AG04450 (cell line): ENCODE measurements at regions not wholly inside any gene's neighbourhood (a gene's known extent, or its start where the extent isn't known, plus 50 kb on each side); places are given as distances from the start of the nearest gene placed in this dataset.

Experiments used
- CTCF ChIA-PET: fragments of 300-600, 350-600 bp; formaldehyde crosslinking; extraction: SDS; loops from one replicate; lab custom pipeline; 2022; ENCODE audit warnings: antibody characterized with exemption, inconsistent platforms; lab: Charles Lee
- POLR2A ChIA-PET: fragments of 350-600 bp; formaldehyde crosslinking; extraction: SDS; loops from one replicate; lab custom pipeline; 2021; ENCODE audit warnings: antibody characterized with exemption, inconsistent platforms; lab: Yijun Ruan, JAX
- DNase-seq: peaks from one replicate; pipeline ENCODE4 v3.0.0-alpha.2; 2011; ENCODE audit warnings: low read depth, low spot score
- H3K27ac ChIP-seq: one replicate; pipeline ENCODE4 v1.5.1; 2012; ENCODE audit warnings: low read depth, low read length, control low read depth
- H3K27me3 ChIP-seq: one replicate; pipeline ENCODE4 v1.6.0; 2012; ENCODE audit warnings: low read length; ENCODE audit not compliant: control insufficient read depth, insufficient read depth
- H3K4me3 ChIP-seq: 2 replicates; pipeline ENCODE4 v1.5.1; 2011; ENCODE audit warnings: mild to moderate bottlenecking, low read depth, low read length, control low read depth
- H3K9me3 ChIP-seq: 2 replicates; pipeline ENCODE4 v1.5.1; 2012; ENCODE audit warnings: low read length; ENCODE audit not compliant: control insufficient read depth, insufficient read depth
- CTCF ChIP-seq: IDR thresholded peaks from 2 replicates; pipeline ENCODE4 v1.5.1; 2011; ENCODE audit warnings: low read depth, low read length, control low read depth, inconsistent platforms

- H3K27ac ChIP-seq: no peak overlapping the region
- H3K9me3 ChIP-seq: no peaks in the 10 kb centered on the region
- CTCF ChIA-PET: interaction anchor here (1.3 kb wide), 1 partner anchor 230 kb away, joined by 4 read pairs; no protein-coding TSS in a partner anchor
- H3K4me3 ChIP-seq: no peak overlapping the region
- no peak for DNase-seq
- POLR2A ChIA-PET: no interaction called here
- TF ChIP-seq CTCF: no peak
- H3K27me3 ChIP-seq: peaks cover 44% of the 10 kb centered on the region
Observed at GRCh38 chr1:29473161-29473855, 237.0 kb downstream of the PTPRU start.

GRCh38 chr1:29471487-29472313 is 235.4 kb downstream of the PTPRU start:
- TF ChIP-seq CTCF: no peak
- CTCF ChIA-PET: no interaction called here

GRCh38 chr1:29470788-29471119 is 234.4 kb downstream of the PTPRU start:
- H3K4me3 ChIP-seq: no peak overlapping the region
- ChIA-PET CTCF (no interaction called here), POLR2A (no interaction called here)
- H3K9me3 ChIP-seq: no peaks in the 10 kb centered on the region
- H3K27me3 ChIP-seq: peaks cover 29% of the 10 kb centered on the region
- no peak for TF ChIP-seq CTCF
- no peak for DNase-seq
- no peak overlapping the region for H3K27ac ChIP-seq

More at GRCh38 chr1:29471487-29472313, 235.4 kb downstream of the PTPRU start:
- H3K9me3 ChIP-seq: no peaks in the 10 kb centered on the region
- no peak for DNase-seq
- H3K27ac ChIP-seq: no peak overlapping the region
- POLR2A ChIA-PET: no interaction called here
- H3K4me3 ChIP-seq: no peak overlapping the region
- peaks cover 37% of the 10 kb centered on the region for H3K27me3 ChIP-seq

GRCh38 chr1:29470087-29470787 is 233.9 kb downstream of the PTPRU start:
- Histone ChIP-seq H3K4me3 (no peak overlapping the region), H3K27me3 (peaks cover 24% of the 10 kb centered on the region), H3K27ac (no peak overlapping the region), H3K9me3 (no peaks in the 10 kb centered on the region)
- no peak for DNase-seq
- TF ChIP-seq CTCF: no peak
- ChIA-PET POLR2A (no interaction called here), CTCF (no interaction called here)

- ChIA-PET POLR2A (no interaction called here), CTCF (no interaction called here)
- no peak overlapping the region for H3K27ac ChIP-seq
- no peaks in the 10 kb centered on the region for H3K9me3 ChIP-seq
- no peak for TF ChIP-seq CTCF
- no peak overlapping the region for H3K4me3 ChIP-seq
- H3K27me3 ChIP-seq: peaks cover 21% of the 10 kb centered on the region
- DNase-seq: no peak
Observed at GRCh38 chr1:29469457-29469856, 233.1 kb downstream of the PTPRU start.
